Heart right ventricle (tissue), 16 donors: ENCODE measurements at regions not wholly inside any gene's neighbourhood (a gene's known extent, or its start where the extent isn't known, plus 50 kb on each side); places are given as distances from the start of the nearest gene placed in this dataset.

Experiments
- ATAC-seq, 8 donors: fragments of 200-7000 bp; cut with Tn5 transposase; one replicate each; pipeline ENCODE4 v1.9.1; 2020; ENCODE audit warnings: mild to moderate bottlenecking in 8 of 8, moderate library complexity in 8 of 8, moderate number of reproducible peaks in 1 of 8
- DNase-seq, 2 donors: peaks; one replicate each; pipeline ENCODE4 v3.0.0-alpha.2; 2020
- H3K27ac ChIP-seq, 10 donors: fragments of 200-600 bp; sonication (generic) in 2 of 10; one replicate each; pipeline versions ENCODE4 v1.5.0 to v1.8.0; 2020 to 2022; ENCODE audit warnings: mild to moderate bottlenecking in 3 of 10
- H3K27me3 ChIP-seq, 7 donors: fragments of 200-600 bp; one replicate each; pipeline ENCODE4 v1.8.0; 2021 to 2022; ENCODE audit warnings: mild to moderate bottlenecking in 2 of 7
- H3K36me3 ChIP-seq, 9 donors: fragments of 200-600 bp; sonication (generic) in 1 of 9; one replicate each; pipeline versions ENCODE4 v1.5.0 to v1.8.0; 2020 to 2022; ENCODE audit warnings: mild to moderate bottlenecking in 2 of 9
- H3K4me1 ChIP-seq, 9 donors: fragments of 200-600 bp; sonication (generic) in 1 of 9; one replicate each; pipeline versions ENCODE4 v1.5.0 to v1.8.0; 2020 to 2022; ENCODE audit warnings: mild to moderate bottlenecking in 4 of 9
- H3K4me3 ChIP-seq, 10 donors: fragments of 200-600 bp; sonication (generic) in 2 of 10; one replicate each; pipeline versions ENCODE4 v1.5.0 to v1.8.0; 2020 to 2022; ENCODE audit warnings: mild to moderate bottlenecking in 7 of 10, moderate library complexity in 2 of 10
- H3K9me3 ChIP-seq, 11 donors: fragments of 200-600 bp in 10 of 11; sonication (generic) in 2 of 11; one replicate each; pipeline versions ENCODE4 v1.5.0 to v1.8.0; 2013 to 2022; ENCODE audit warnings: mild to moderate bottlenecking in 2 of 11, control low read depth in 1 of 11, moderate library complexity in 1 of 11
- CTCF ChIP-seq, 9 donors: fragments of 200-600 bp; sonication (generic) in 2 of 9; IDR thresholded peaks; one replicate each; pipeline versions ENCODE4 v1.5.0 to v1.8.0; 2021 to 2022; ENCODE audit warnings: antibody characterized with exemption in 9 of 9, mild to moderate bottlenecking in 5 of 9, moderate library complexity in 1 of 9
- WGBS, 2 donors: extraction: QIAGEN DNeasy Blood & Tissue Kit; methylation state at CpG; one replicate each; pipeline ENCODE4 v1.1.7; 2013; ENCODE audit warnings: inconsistent platforms in 1 of 2; 5-methylcytosine and 5-hydroxymethylcytosine counted together
- intact Hi-C, 10 donors: fragments of 100-400 bp; cut with DNase I; formaldehyde crosslinking; loops; one replicate each; pipeline versions ENCODE4 v1.11.1 to v1.14.2; 2022
- donor health status: Arrhythmogenic right ventricular cardiomyopathy.
- donor health status: ischemic (EF 13 %, LVEDD 7.1; RV severe dilation, severe dysfunction).
- donor health status: healthy with polysubstance abuse.
- donor health status: DM: no; HTN: yes; CAD: no.
- donor health status: DM: no; HTN: no; CAD: no.
- donor health status: ischemic (EF 25% LVEDD 6.9; RV normal size, moderate dysfunction).
- donor health status: ischemic (EF 25% LVEDD 5.7; RV mildly dilated, moderate dysfunction).
- donor health status: healthy.
- donor health status: DM: yes; HTN: yes; CAD: no.
- donor health status: Ischemic cardiomyopathy.
- donor health status: ischemic (EF 35%, LVEDD 5.7; RV mildly dilated, moderate dysfunction).
- donor health status: nonischemic (EF 11% LVEDD 7.7; RV severe dilation, severe dysfunction).
- donor health status: DM: yes; HTN: yes; CAD: no.
- donor health status: PGD.
- donor health status: ischemic (EF 29% LVEDD 5.4; RV normal size, mild dysfunction).
- donor health status: nonischemic (EF 23%, LVEDD 6.1; RV moderate dilation, normal function).

- Histone ChIP-seq H3K27me3 (no peaks in the 10 kb centered on the region), H3K9me3 (no peaks in the 10 kb centered on the region), H3K4me3 (no peak overlapping the region), H3K36me3 (no peaks in the 10 kb centered on the region), H3K27ac (no peak overlapping the region), H3K4me1 (no peaks in the 10 kb centered on the region)
- ATAC-seq = no peak
- no peak for DNase-seq
- intact Hi-C loops = no loop called here
- TF ChIP-seq CTCF (IDR thresholded peaks at IDR 0.05) = no peak
Measured at GRCh38 chr6:93794166-93794565, 374.8 kb upstream of the EPHA7 start.

DNA sequence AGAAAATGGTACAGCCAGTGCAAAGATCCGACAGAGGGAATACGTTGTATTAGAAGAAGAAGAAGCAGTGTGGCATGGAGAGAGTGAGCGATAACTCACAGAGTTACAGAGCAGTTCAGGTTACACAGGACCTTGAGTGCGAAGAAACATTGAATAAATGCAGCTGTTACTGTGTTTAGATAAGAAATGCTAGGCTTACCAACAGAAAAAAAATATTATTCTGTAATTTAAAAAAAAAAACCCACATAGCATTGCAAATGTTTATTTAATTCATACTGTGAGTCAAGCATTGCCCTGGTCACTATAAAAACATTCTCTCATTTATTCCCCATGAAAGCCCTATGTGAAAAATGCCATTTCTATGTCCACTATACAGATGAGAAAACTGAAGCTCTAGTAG, 373.4 kb upstream of the EPHA7 start:
- Histone ChIP-seq H3K27ac (no peak overlapping the region), H3K27me3 (no peaks in the 10 kb centered on the region), H3K4me3 (no peak overlapping the region), H3K36me3 (no peaks in the 10 kb centered on the region), H3K4me1 (no peaks in the 10 kb centered on the region), H3K9me3 (no peaks in the 10 kb centered on the region)
- WGBS, 2 donors = 65 to 71% methylated on average over 4 of the region's 4 CpGs
- ATAC-seq (no peak), DNase-seq (no peak)
- intact Hi-C loops = no loop called here
- TF ChIP-seq CTCF (IDR thresholded peaks at IDR 0.05) = no peak

DNA sequence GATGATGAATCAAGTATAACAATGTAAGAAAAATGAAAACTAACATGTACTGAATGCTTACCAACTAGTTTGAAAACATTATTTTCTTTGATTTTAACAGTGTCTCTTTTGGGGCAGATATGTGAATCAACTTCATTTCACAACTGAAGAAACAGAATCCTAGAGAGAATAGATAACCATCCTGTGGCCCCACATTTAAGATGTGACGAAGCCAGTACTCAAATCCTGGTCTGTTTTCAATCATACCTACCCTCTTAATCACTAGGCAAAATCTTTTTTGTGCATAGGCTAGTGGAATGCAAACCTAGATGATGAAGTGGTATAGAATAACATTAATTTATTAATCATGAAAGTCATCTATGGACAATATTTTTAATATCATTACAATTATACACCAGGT, 371.6 kb upstream of the EPHA7 start:
- TF ChIP-seq CTCF (IDR thresholded peaks at IDR 0.05) = no peak
- Histone ChIP-seq H3K4me3 (no peak overlapping the region), H3K27ac (no peak overlapping the region), H3K4me1 (peaks cover 0 to 5% (median 0%) of the 10 kb centered on the region in 9 donors), H3K27me3 (no peaks in the 10 kb centered on the region), H3K9me3 (no peaks in the 10 kb centered on the region), H3K36me3 (no peaks in the 10 kb centered on the region)
- ATAC-seq (no peak), DNase-seq (no peak)
- intact Hi-C loops = no loop called here
- 59 to 76% methylated on average over 1 of the region's 1 CpG for WGBS, 2 donors

DNA sequence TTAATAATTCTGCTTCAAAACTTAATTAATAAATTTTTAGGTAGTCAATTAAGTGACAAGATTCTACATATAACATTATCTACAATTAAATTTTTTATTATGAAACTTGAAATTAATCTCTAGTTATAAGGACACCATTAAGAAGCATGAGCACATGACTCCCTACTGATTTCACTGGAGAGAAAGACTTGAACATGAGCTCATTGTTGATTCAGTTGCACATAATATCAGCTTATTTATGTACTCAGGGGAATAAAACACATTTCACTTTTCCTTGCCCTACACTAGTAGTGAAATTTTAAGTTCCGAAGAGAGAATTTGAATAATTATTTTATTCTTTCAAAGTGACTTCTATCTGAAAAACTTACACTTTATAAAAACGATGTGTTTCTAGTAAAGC, 370.2 kb upstream of the EPHA7 start:
- intact Hi-C loops = no loop called here
- H3K4me1 ChIP-seq = peaks cover 0 to 9% (median 6%) of the 10 kb centered on the region in 9 donors
- peak overlapping the region in 1 of 10 donors; percentile 24 for H3K27ac ChIP-seq
- 64 to 73% methylated on average over 2 of the region's 2 CpGs for WGBS, 2 donors
- no peak overlapping the region for H3K4me3 ChIP-seq
- no peaks in the 10 kb centered on the region for H3K9me3 ChIP-seq
- no peaks in the 10 kb centered on the region for H3K27me3 ChIP-seq
- ATAC-seq (peak in 4 of 8 donors; percentile 22 to 76 (median 47)), DNase-seq (no peak)
- H3K36me3 ChIP-seq = no peaks in the 10 kb centered on the region
- TF ChIP-seq CTCF (IDR thresholded peaks at IDR 0.05) = no peak

- no peak overlapping the region for H3K4me3 ChIP-seq
- WGBS, 2 donors = 80 to 82% methylated on average over 3 of the region's 3 CpGs
- intact Hi-C loops = no loop called here
- no peak overlapping the region for H3K27ac ChIP-seq
- no peaks in the 10 kb centered on the region for H3K27me3 ChIP-seq
- H3K9me3 ChIP-seq = no peaks in the 10 kb centered on the region
- no peak for DNase-seq
- H3K4me1 ChIP-seq = peaks cover 0 to 13% (median 8%) of the 10 kb centered on the region in 9 donors
- no peak for ATAC-seq
- TF ChIP-seq CTCF (IDR thresholded peaks at IDR 0.05) = no peak
- H3K36me3 ChIP-seq = no peaks in the 10 kb centered on the region
Measured at GRCh38 chr6:93787841-93788240, 368.5 kb upstream of the EPHA7 start.
